ENCODE measurements at regions not wholly inside any gene's neighbourhood (a gene's known extent, or its start where the extent isn't known, plus 50 kb on each side); places are given as distances from the start of the nearest gene placed in this dataset.
A peak's percentile ranks its signal among the peaks of the same experiment; 100 is the strongest.

- Histone ChIP-seq H3K36me3 (no peaks in the 10 kb centered on the region), H3K27me3 (no peaks in the 10 kb centered on the region), H3K27ac (no peak overlapping the region), H3K4me1 (no peaks in the 10 kb centered on the region), H3K9me3 (no peaks in the 10 kb centered on the region), H3K4me3 (no peak overlapping the region)
- no peak for DNase-seq
- TF ChIP-seq CTCF (IDR thresholded peaks at IDR 0.05) = no peak
- intact Hi-C loops (cut with DNase I; ENCODE audit: low total_unique reads) = no loop called here
These were observed 54.4 kb upstream of the ANKRD17 start for GRCh38 chr4:73312967-73313366.

GRCh38 chr4:73311428-73311827, 52.8 kb upstream of the ANKRD17 start:
- peak; percentile 17 to 27 for TF ChIP-seq CTCF (IDR thresholded peaks at IDR 0.05)
- Histone ChIP-seq H3K4me1 (no peaks in the 10 kb centered on the region), H3K27me3 (no peaks in the 10 kb centered on the region), H3K36me3 (no peaks in the 10 kb centered on the region), H3K9me3 (no peaks in the 10 kb centered on the region), H3K27ac (no peak overlapping the region), H3K4me3 (no peak overlapping the region)
- DNase-seq = no peak
- intact Hi-C loops (cut with DNase I; ENCODE audit: low total_unique reads) = no loop called here

- Histone ChIP-seq H3K4me3 (no peak overlapping the region), H3K27ac (no peak overlapping the region), H3K36me3 (no peaks in the 10 kb centered on the region), H3K27me3 (no peaks in the 10 kb centered on the region), H3K4me1 (no peaks in the 10 kb centered on the region), H3K9me3 (no peaks in the 10 kb centered on the region)
- TF ChIP-seq CTCF (IDR thresholded peaks at IDR 0.05) = no peak
- intact Hi-C loops (cut with DNase I; ENCODE audit: low total_unique reads) = no loop called here
- DNase-seq = no peak
These were observed 50.6 kb upstream of the ANKRD17 start for GRCh38 chr4:73309211-73309610.

Measured in tibial artery (tissue), 4 donors.